ENCODE measurements at regions not wholly inside any gene's neighbourhood (a gene's known extent, or its start where the extent isn't known, plus 50 kb on each side); places are given as distances from the start of the nearest gene placed in this dataset.

- no peaks in the 10 kb centered on the region for H3K4me1 Mint-ChIP-seq
- no peak for DNase-seq
- H3K36me3 Mint-ChIP-seq (ENCODE audit: low read depth), result no peaks in the 10 kb centered on the region
- CTCF ChIA-PET, result interaction anchor here (1.2 kb wide), 1 partner anchor 47 kb away, joined by 3 read pairs; no protein-coding TSS in a partner anchor
- POLR2A ChIA-PET, result no interaction called here
- H3K27me3 Mint-ChIP-seq, result no peaks in the 10 kb centered on the region
- H3K9me3 Mint-ChIP-seq, result no peaks in the 10 kb centered on the region
- H3K4me3 Mint-ChIP-seq, result no peak overlapping the region
- no peak overlapping the region for H3K27ac Mint-ChIP-seq
Measured at GRCh38 chr20:57951549-57951948, 241.7 kb upstream of the PMEPA1 start.

- no peaks in the 10 kb centered on the region for H3K4me1 Mint-ChIP-seq
- no peak for DNase-seq
- H3K27me3 Mint-ChIP-seq, result no peaks in the 10 kb centered on the region
- ChIA-PET POLR2A (no interaction called here), CTCF (interaction anchor here (1.2 kb wide), 1 partner anchor 48 kb away, joined by 3 read pairs; no protein-coding TSS in a partner anchor)
- H3K4me3 Mint-ChIP-seq, result no peak overlapping the region
- H3K27ac Mint-ChIP-seq, result no peak overlapping the region
- no peaks in the 10 kb centered on the region for H3K9me3 Mint-ChIP-seq
- no peaks in the 10 kb centered on the region for H3K36me3 Mint-ChIP-seq (ENCODE audit: low read depth)
Measured at GRCh38 chr20:57950764-57951485, 241.1 kb upstream of the PMEPA1 start.

- Mint-ChIP-seq H3K9me3 (no peaks in the 10 kb centered on the region), H3K27me3 (no peaks in the 10 kb centered on the region), H3K4me1 (no peaks in the 10 kb centered on the region), H3K4me3 (no peak overlapping the region), H3K27ac (no peak overlapping the region), H3K36me3 (ENCODE audit: low read depth) (no peaks in the 10 kb centered on the region)
- CTCF ChIA-PET, result no interaction called here
- DNase-seq, result no peak
- POLR2A ChIA-PET, result no interaction called here
Measured at GRCh38 chr20:57948180-57948955, 238.6 kb upstream of the PMEPA1 start.

GRCh38 chr20:57947421-57948179, 237.8 kb upstream of the PMEPA1 start:
- Mint-ChIP-seq H3K36me3 (ENCODE audit: low read depth) (no peaks in the 10 kb centered on the region), H3K27me3 (no peaks in the 10 kb centered on the region), H3K4me3 (no peak overlapping the region), H3K9me3 (no peaks in the 10 kb centered on the region), H3K4me1 (no peaks in the 10 kb centered on the region), H3K27ac (no peak overlapping the region)
- ChIA-PET POLR2A (no interaction called here), CTCF (no interaction called here)
- no peak for DNase-seq

DNA sequence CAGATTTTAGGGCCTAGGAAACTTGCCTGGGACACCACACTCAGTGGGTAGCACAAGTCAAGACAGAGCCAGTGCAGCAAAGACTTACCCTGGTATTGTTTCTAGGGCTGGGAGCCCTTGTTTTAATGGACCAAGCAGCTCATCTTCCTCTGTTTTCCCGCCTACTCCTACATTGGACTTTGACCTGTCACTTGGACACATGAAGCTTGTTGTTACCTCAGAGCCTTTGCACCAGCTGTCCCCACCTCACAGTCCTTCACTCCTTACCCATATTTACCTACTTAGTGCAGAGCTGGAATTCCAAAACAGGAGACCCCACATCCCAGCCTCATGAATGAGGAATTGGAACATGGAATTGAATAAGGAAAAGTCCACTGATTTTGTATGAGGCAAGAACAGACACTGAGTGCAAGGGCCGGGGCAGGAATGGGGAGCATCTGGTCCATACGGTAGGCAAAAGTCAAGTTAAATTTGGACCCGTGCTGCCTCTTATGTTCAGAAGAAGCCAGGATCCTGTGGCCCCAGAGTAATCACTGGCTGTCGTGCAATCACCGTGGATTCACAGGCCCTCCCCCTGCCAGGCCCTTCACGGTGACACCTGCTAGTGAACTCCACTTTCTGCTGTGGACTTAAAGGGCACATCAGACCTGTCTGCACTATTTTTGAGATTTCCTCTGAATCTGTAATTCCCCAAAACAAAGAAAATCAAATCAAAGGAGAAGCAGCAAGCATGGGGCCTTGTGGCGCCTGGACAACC, 236.9 kb upstream of the PMEPA1 start:
- Mint-ChIP-seq H3K36me3 (ENCODE audit: low read depth) (no peaks in the 10 kb centered on the region), H3K4me1 (no peaks in the 10 kb centered on the region), H3K9me3 (no peaks in the 10 kb centered on the region), H3K27ac (no peak overlapping the region), H3K27me3 (no peaks in the 10 kb centered on the region), H3K4me3 (no peak overlapping the region)
- ChIA-PET CTCF (no interaction called here), POLR2A (no interaction called here)
- no peak for DNase-seq

DNA sequence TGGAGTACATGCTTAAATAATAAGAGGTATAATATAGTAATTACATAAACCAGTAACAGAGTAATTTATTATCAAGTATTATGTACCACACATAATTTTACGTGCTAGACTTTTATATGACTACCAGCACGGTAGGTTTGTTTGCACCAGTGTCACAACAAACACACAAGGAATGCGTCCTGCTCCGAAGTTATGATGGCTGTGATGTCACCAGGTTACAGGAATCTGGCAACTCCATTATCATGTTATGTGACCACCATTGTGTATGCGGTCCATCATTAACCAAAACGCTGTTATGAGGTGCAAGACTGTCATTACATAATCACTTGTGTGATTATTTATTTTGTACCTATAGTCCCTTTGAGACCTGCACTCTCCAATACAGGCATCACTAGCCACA, 235.2 kb upstream of the PMEPA1 start:
- H3K27me3 Mint-ChIP-seq, result no peaks in the 10 kb centered on the region
- H3K36me3 Mint-ChIP-seq (ENCODE audit: low read depth), result no peaks in the 10 kb centered on the region
- no peak overlapping the region for H3K4me3 Mint-ChIP-seq
- H3K27ac Mint-ChIP-seq, result no peak overlapping the region
- DNase-seq, result no peak
- H3K9me3 Mint-ChIP-seq, result no peaks in the 10 kb centered on the region
- H3K4me1 Mint-ChIP-seq, result no peaks in the 10 kb centered on the region
- CTCF ChIA-PET, result no interaction called here
- POLR2A ChIA-PET, result no interaction called here

- no peak for DNase-seq
- ChIA-PET CTCF (no interaction called here), POLR2A (no interaction called here)
- Mint-ChIP-seq H3K27ac (no peak overlapping the region), H3K9me3 (no peaks in the 10 kb centered on the region), H3K36me3 (ENCODE audit: low read depth) (no peaks in the 10 kb centered on the region), H3K27me3 (no peaks in the 10 kb centered on the region), H3K4me3 (no peak overlapping the region), H3K4me1 (no peaks in the 10 kb centered on the region)
Measured at GRCh38 chr20:57943950-57944349, 234.1 kb upstream of the PMEPA1 start.

- H3K4me3 Mint-ChIP-seq, result no peak overlapping the region
- H3K9me3 Mint-ChIP-seq, result no peaks in the 10 kb centered on the region
- no peaks in the 10 kb centered on the region for H3K4me1 Mint-ChIP-seq
- DNase-seq, result no peak
- ChIA-PET POLR2A (no interaction called here), CTCF (no interaction called here)
- H3K36me3 Mint-ChIP-seq (ENCODE audit: low read depth), result no peaks in the 10 kb centered on the region
- H3K27me3 Mint-ChIP-seq, result no peaks in the 10 kb centered on the region
- H3K27ac Mint-ChIP-seq, result no peak overlapping the region
Measured at GRCh38 chr20:57943291-57943690, 233.5 kb upstream of the PMEPA1 start.

DNA sequence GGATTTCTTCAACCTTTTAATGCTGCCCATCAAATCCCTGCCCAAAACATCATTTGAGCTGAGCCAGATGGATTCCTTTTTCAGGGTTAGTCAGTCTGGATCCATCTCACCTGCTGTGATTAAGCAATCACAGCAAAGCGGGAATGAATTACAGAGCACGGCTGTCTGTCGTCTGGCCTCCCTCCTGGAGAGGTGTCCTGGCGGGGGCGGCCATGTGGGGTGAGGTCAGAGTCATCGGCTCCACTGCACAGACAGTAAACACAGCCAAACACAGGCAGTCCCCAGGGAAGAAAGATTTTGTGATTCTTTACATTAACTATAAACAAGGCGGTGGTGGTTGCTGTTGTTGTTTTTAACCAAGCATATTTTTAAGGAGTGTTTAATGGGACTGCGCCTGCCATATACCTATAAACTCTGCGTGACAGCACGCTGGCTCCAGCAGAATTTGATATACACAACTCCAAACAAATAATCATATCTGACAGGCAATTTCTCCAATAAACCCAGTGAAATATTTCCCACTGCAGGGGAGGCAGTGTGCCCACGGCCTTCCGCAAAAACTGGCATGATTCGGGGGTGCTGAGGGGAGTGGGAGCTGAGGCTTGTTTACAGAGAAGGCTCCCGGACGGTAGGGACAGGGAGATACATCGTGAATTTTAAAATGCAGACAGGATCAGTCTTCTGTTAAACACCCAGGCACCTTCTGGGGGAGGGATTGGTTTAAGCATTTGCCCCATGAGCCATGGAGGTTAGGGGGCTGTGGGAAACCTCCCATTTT, 232.0 kb upstream of the PMEPA1 start:
- Mint-ChIP-seq H3K4me1 (no peaks in the 10 kb centered on the region), H3K4me3 (no peak overlapping the region), H3K9me3 (no peaks in the 10 kb centered on the region), H3K27me3 (no peaks in the 10 kb centered on the region), H3K27ac (no peak overlapping the region), H3K36me3 (ENCODE audit: low read depth) (no peaks in the 10 kb centered on the region)
- no peak for DNase-seq
- CTCF ChIA-PET, result no interaction called here
- POLR2A ChIA-PET, result no interaction called here

DNA sequence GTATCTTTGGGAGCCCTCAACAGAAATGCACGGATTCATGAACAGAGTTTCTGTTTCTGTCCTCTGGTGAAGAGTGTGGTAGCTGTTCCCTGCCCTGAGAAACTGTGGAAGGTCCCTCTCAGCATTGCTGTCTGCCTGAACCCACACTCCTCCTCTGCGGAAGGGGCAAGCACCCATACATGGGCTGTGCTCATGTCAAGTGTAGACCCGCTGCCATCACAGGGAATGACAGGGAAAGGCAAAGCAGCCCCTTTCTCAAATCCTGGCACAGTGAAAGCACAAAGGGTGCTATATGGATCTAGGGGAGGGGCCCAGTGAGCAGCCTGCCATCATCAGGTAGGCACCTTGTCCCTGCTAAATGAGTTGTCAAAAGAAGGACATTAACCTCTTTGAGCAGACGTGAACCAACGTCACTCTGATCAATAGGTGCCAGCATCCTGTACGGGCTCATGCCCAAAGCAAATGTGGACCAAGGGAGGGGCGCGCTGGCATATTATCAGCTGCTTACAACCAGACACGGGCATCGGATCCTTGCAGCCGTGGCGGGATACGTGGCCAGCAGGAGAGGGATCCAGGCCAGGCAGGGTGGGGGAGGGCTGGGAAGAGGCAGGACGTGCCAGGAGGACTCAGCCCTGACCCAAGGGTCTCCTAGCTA, 231.2 kb upstream of the PMEPA1 start:
- POLR2A ChIA-PET, result no interaction called here
- H3K27ac Mint-ChIP-seq, result no peak overlapping the region
- H3K4me1 Mint-ChIP-seq, result no peaks in the 10 kb centered on the region

GRCh38 chr20:57940376-57940775, 230.6 kb upstream of the PMEPA1 start:
- no peaks in the 10 kb centered on the region for H3K36me3 Mint-ChIP-seq (ENCODE audit: low read depth)
- ChIA-PET CTCF (no interaction called here), POLR2A (no interaction called here)
- no peaks in the 10 kb centered on the region for H3K9me3 Mint-ChIP-seq
- H3K4me1 Mint-ChIP-seq, result no peaks in the 10 kb centered on the region
- no peak overlapping the region for H3K4me3 Mint-ChIP-seq
- DNase-seq, result no peak
- H3K27ac Mint-ChIP-seq, result no peak overlapping the region
- no peaks in the 10 kb centered on the region for H3K27me3 Mint-ChIP-seq

More for the DNA sequence above, 231.2 kb upstream of the PMEPA1 start:
- no peaks in the 10 kb centered on the region for H3K27me3 Mint-ChIP-seq
- CTCF ChIA-PET, result no interaction called here
- no peak for DNase-seq
- no peaks in the 10 kb centered on the region for H3K9me3 Mint-ChIP-seq
- H3K4me3 Mint-ChIP-seq, result no peak overlapping the region
- H3K36me3 Mint-ChIP-seq (ENCODE audit: low read depth), result no peaks in the 10 kb centered on the region

GRCh38 chr20:57939499-57939898, 229.7 kb upstream of the PMEPA1 start:
- no peak overlapping the region for H3K4me3 Mint-ChIP-seq
- no peaks in the 10 kb centered on the region for H3K9me3 Mint-ChIP-seq
- CTCF ChIA-PET, result no interaction called here
- POLR2A ChIA-PET, result no interaction called here
- H3K27ac Mint-ChIP-seq, result no peak overlapping the region
- no peaks in the 10 kb centered on the region for H3K4me1 Mint-ChIP-seq
- H3K36me3 Mint-ChIP-seq (ENCODE audit: low read depth), result no peaks in the 10 kb centered on the region
- DNase-seq, result no peak
- no peaks in the 10 kb centered on the region for H3K27me3 Mint-ChIP-seq

Measured in activated CD4-positive, alpha-beta T cell treated with anti-CD3 and anti-CD28 coated beads, Interleukin-2, amount 10 ng/mL, durations not matched to agents 7 days and 5 days (primary cell).